Neural cell (in vitro differentiated cells): ENCODE measurements at regions not wholly inside any gene's neighbourhood (a gene's known extent, or its start where the extent isn't known, plus 50 kb on each side); places are given as distances from the start of the nearest gene placed in this dataset.

ENCODE experiments used
- EZH2 ChIP-seq: fragments of 200-600, 300-800 bp; shearing (Covaris generic), sonication (generic); IDR thresholded peaks from 2 replicates; pipeline ENCODE4 v1.6.1; 2014; ENCODE audit warnings: antibody characterized with exemption, low read length, borderline replicate concordance, mild to moderate bottlenecking; ENCODE audit not compliant: insufficient read depth, poor library complexity, severe bottlenecking
- POLR2AphosphoS5 ChIP-seq: IDR thresholded peaks from 2 replicates; pipeline ENCODE4 v1.6.1; 2012
- RAD21 ChIP-seq: fragments of 450-650 bp; conservative IDR thresholded peaks from 2 replicates; pipeline ENCODE4 v1.6.1; 2014; ENCODE audit warnings: antibody characterized with exemption, mild to moderate bottlenecking, moderate library complexity
- SMC3 ChIP-seq: fragments of 450-650 bp; conservative IDR thresholded peaks from 2 replicates; pipeline ENCODE4 v1.6.1; 2014; ENCODE audit warnings: antibody characterized with exemption, mild to moderate bottlenecking, moderate library complexity; ENCODE audit not compliant: poor library complexity
- TAF1 ChIP-seq: IDR thresholded peaks from 2 replicates; pipeline ENCODE4 v1.6.1; 2012; ENCODE audit warnings: low read depth
- TF ChIP-seq, protein P1 (sequence below): fragments of 450-650 bp; IDR thresholded peaks from 2 replicates; pipeline ENCODE4 v1.5.1; 2014; ENCODE audit warnings: antibody characterized with exemption, mild to moderate bottlenecking, moderate library complexity; ENCODE audit not compliant: poor library complexity, severe bottlenecking

DNA sequence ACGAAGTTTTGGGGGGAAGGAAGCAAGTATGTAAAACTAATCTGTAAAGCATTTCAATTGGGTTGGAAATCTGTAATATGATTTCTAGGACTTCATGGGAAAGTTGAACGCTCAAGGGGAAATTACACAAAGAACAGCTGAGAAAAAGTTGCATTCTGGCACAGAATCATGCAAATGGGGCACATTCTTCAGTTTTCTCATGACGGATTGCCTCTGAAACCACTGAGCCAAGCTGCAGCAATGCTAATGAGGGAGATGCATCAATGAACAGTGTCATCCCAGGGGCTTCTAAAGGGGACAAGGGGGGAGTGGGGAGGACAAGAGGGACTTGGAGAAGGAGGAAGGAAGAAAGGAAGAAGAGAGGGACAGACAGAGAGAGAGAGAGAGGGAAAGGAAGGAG is 291.4 kb upstream of the ATP11B start:
- TF ChIP-seq, protein P1, sequence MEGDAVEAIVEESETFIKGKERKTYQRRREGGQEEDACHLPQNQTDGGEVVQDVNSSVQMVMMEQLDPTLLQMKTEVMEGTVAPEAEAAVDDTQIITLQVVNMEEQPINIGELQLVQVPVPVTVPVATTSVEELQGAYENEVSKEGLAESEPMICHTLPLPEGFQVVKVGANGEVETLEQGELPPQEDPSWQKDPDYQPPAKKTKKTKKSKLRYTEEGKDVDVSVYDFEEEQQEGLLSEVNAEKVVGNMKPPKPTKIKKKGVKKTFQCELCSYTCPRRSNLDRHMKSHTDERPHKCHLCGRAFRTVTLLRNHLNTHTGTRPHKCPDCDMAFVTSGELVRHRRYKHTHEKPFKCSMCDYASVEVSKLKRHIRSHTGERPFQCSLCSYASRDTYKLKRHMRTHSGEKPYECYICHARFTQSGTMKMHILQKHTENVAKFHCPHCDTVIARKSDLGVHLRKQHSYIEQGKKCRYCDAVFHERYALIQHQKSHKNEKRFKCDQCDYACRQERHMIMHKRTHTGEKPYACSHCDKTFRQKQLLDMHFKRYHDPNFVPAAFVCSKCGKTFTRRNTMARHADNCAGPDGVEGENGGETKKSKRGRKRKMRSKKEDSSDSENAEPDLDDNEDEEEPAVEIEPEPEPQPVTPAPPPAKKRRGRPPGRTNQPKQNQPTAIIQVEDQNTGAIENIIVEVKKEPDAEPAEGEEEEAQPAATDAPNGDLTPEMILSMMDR, result no peak
- TF ChIP-seq RAD21, result no peak
- TF ChIP-seq POLR2AphosphoS5, result no peak
- no peak for TF ChIP-seq EZH2
- TF ChIP-seq TAF1, result no peak
- no peak for TF ChIP-seq SMC3
